GM23338 (cell line): ENCODE measurements at regions not wholly inside any gene's neighbourhood (a gene's known extent, or its start where the extent isn't known, plus 50 kb on each side); places are given as distances from the start of the nearest gene placed in this dataset.

Experiments
- ATAC-seq: fragments of 200-7000 bp; cut with Tn5 transposase; 3 replicates; pipeline ENCODE4 v1.9.1; 2020
- DNase-seq: peaks from one replicate; pipeline ENCODE4 v3.0.0-alpha.2; 2015; ENCODE audit warnings: low spot score
- H2AFZ ChIP-seq: fragments of 200-600 bp; sonication (generic); 2 replicates; pipeline ENCODE4 v1.8.0; 2016; ENCODE audit warnings: antibody characterized with exemption, mild to moderate bottlenecking, moderate library complexity
- H3F3A ChIP-seq: fragments of 200-600 bp; sonication (generic); replicated peaks from 2 replicates; pipeline ENCODE4 v1.8.0; 2017; ENCODE audit warnings: antibody characterized with exemption, mixed run types, low read depth
- H3K27ac ChIP-seq: fragments of 200-600 bp; sonication (generic); 2 replicates; pipeline ENCODE4 v1.6.1; 2016; ENCODE audit warnings: low read depth
- H3K27me3 ChIP-seq: fragments of 200-600 bp; sonication (generic); 2 replicates; pipeline ENCODE4 v1.8.0; 2016; ENCODE audit warnings: mild to moderate bottlenecking, mixed run types, moderate library complexity; ENCODE audit not compliant: insufficient read depth
- H3K36me3 ChIP-seq: fragments of 200-600 bp; sonication (generic); 2 replicates; pipeline ENCODE4 v1.8.0; 2016; ENCODE audit warnings: mild to moderate bottlenecking; ENCODE audit not compliant: insufficient read depth
- H3K4me1 ChIP-seq: fragments of 200-600 bp; sonication (generic); 2 replicates; pipeline ENCODE4 v1.8.0; 2016; ENCODE audit warnings: mild to moderate bottlenecking, moderate library complexity; ENCODE audit not compliant: insufficient read depth
- H3K4me2 ChIP-seq: fragments of 200-600 bp; sonication (generic); 2 replicates; pipeline ENCODE4 v1.7.1; 2017; ENCODE audit warnings: mixed run types
- H3K4me3 ChIP-seq: fragments of 200-600 bp; sonication (generic); 2 replicates; pipeline ENCODE4 v1.6.1; 2016; ENCODE audit warnings: mixed run types
- H3K79me2 ChIP-seq: fragments of 200-600 bp; sonication (generic); replicated peaks from 2 replicates; pipeline ENCODE4 v1.8.0; 2017; ENCODE audit warnings: mild to moderate bottlenecking; ENCODE audit not compliant: insufficient read depth
- H3K9me2 ChIP-seq: fragments of 200-600 bp; sonication (generic); 2 replicates; pipeline ENCODE4 v1.8.0; 2017; ENCODE audit not compliant: insufficient read depth
- H4K20me1 ChIP-seq: fragments of 200-600 bp; sonication (generic); replicated peaks from 2 replicates; pipeline ENCODE4 v1.8.0; 2017; ENCODE audit warnings: mild to moderate bottlenecking; ENCODE audit not compliant: insufficient read depth
- H3K27ac Mint-ChIP-seq: 2 replicates; pipeline ENCODE4 v1.8.0; 2020; ENCODE audit warnings: inconsistent platforms, mild to moderate bottlenecking, moderate library complexity, mixed read lengths
- H3K27me3 Mint-ChIP-seq: 3 replicates; pipeline ENCODE4 v1.8.0; 2022; ENCODE audit warnings: low read depth, mild to moderate bottlenecking, moderate library complexity, mixed read lengths, inconsistent platforms; ENCODE audit not compliant: insufficient read depth, poor library complexity
- H3K36me3 Mint-ChIP-seq: 3 replicates; pipeline ENCODE4 v1.8.0; 2021; ENCODE audit warnings: low read depth, mild to moderate bottlenecking, inconsistent platforms, moderate library complexity, mixed read lengths
- H3K4me1 Mint-ChIP-seq: 3 replicates; pipeline ENCODE4 v1.8.0; 2020; ENCODE audit warnings: mild to moderate bottlenecking, inconsistent platforms, mixed read lengths
- H3K4me3 Mint-ChIP-seq: 3 replicates; pipeline ENCODE4 v1.8.0; 2021; ENCODE audit warnings: moderate library complexity, mild to moderate bottlenecking, inconsistent platforms, mixed read lengths
- H3K9me3 Mint-ChIP-seq: 3 replicates; pipeline ENCODE4 v1.8.0; 2020; ENCODE audit warnings: moderate library complexity, mild to moderate bottlenecking, inconsistent platforms, mixed read lengths
- CREB1 ChIP-seq: fragments of 250-450 bp; sonication (Bioruptor Pico); IDR thresholded peaks from 2 replicates; pipeline ENCODE4 v1.5.0; 2020; ENCODE audit warnings: low read depth, mild to moderate bottlenecking, moderate library complexity
- EZH2 ChIP-seq: fragments of 200-600 bp; sonication (generic); IDR thresholded peaks from one replicate; pipeline ENCODE4 v1.8.0; 2017; ENCODE audit warnings: antibody characterized with exemption, mild to moderate bottlenecking, low read depth; ENCODE audit not compliant: unreplicated experiment
- EZH2phosphoT487 ChIP-seq: fragments of 200-600 bp; sonication (generic); IDR thresholded peaks from one replicate; pipeline ENCODE4 v1.8.1; 2018; ENCODE audit warnings: antibody characterized with exemption; ENCODE audit not compliant: unreplicated experiment
- NANOG ChIP-seq: IDR thresholded peaks from 2 replicates; pipeline ENCODE4 v1.6.1; 2016; ENCODE audit warnings: antibody characterized with exemption, borderline replicate concordance
- STAT1 ChIP-seq: IDR thresholded peaks from one replicate; pipeline ENCODE4 v1.6.1; 2016; ENCODE audit warnings: antibody characterized with exemption; ENCODE audit not compliant: unreplicated experiment
- TF ChIP-seq, protein P1 (sequence below): fragments of 250-450 bp; sonication (Bioruptor Pico); IDR thresholded peaks from 2 replicates; pipeline ENCODE4 v1.5.0; 2020; ENCODE audit warnings: mild to moderate bottlenecking, moderate library complexity
- TF ChIP-seq, protein P2 (sequence below), 2 experiments: fragments of 200-600 bp in 1 of 2; sonication (generic) in 1 of 2; conservative IDR thresholded peaks; 2 replicates each; pipeline versions ENCODE4 v1.5.1 to v1.6.1; 2016 to 2017; ENCODE audit warnings: antibody characterized with exemption in 2 of 2, low read depth in 2 of 2, mild to moderate bottlenecking in 2 of 2, moderate library complexity in 1 of 2

DNA sequence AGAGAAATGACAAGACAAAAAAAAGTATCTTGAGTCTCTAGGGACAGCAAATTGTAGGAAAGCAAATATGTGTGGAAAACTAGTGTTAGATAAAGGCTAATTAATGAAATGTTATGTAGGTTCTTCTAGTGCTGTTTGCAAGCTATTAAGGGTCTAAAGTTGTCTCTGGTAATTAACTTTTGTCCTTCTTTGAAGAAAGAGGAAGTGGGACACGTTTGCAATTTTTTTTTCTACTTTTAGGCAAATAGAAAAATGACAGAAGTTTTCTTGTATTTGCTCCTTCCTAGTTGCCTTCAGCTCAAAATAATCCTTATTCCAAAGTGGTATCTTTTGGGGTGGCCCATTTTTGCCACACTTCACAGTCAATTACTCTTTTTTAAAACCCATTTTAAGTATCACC, 1877.7 kb upstream of the PRR20A start (continued):
- TF ChIP-seq, protein P1, sequence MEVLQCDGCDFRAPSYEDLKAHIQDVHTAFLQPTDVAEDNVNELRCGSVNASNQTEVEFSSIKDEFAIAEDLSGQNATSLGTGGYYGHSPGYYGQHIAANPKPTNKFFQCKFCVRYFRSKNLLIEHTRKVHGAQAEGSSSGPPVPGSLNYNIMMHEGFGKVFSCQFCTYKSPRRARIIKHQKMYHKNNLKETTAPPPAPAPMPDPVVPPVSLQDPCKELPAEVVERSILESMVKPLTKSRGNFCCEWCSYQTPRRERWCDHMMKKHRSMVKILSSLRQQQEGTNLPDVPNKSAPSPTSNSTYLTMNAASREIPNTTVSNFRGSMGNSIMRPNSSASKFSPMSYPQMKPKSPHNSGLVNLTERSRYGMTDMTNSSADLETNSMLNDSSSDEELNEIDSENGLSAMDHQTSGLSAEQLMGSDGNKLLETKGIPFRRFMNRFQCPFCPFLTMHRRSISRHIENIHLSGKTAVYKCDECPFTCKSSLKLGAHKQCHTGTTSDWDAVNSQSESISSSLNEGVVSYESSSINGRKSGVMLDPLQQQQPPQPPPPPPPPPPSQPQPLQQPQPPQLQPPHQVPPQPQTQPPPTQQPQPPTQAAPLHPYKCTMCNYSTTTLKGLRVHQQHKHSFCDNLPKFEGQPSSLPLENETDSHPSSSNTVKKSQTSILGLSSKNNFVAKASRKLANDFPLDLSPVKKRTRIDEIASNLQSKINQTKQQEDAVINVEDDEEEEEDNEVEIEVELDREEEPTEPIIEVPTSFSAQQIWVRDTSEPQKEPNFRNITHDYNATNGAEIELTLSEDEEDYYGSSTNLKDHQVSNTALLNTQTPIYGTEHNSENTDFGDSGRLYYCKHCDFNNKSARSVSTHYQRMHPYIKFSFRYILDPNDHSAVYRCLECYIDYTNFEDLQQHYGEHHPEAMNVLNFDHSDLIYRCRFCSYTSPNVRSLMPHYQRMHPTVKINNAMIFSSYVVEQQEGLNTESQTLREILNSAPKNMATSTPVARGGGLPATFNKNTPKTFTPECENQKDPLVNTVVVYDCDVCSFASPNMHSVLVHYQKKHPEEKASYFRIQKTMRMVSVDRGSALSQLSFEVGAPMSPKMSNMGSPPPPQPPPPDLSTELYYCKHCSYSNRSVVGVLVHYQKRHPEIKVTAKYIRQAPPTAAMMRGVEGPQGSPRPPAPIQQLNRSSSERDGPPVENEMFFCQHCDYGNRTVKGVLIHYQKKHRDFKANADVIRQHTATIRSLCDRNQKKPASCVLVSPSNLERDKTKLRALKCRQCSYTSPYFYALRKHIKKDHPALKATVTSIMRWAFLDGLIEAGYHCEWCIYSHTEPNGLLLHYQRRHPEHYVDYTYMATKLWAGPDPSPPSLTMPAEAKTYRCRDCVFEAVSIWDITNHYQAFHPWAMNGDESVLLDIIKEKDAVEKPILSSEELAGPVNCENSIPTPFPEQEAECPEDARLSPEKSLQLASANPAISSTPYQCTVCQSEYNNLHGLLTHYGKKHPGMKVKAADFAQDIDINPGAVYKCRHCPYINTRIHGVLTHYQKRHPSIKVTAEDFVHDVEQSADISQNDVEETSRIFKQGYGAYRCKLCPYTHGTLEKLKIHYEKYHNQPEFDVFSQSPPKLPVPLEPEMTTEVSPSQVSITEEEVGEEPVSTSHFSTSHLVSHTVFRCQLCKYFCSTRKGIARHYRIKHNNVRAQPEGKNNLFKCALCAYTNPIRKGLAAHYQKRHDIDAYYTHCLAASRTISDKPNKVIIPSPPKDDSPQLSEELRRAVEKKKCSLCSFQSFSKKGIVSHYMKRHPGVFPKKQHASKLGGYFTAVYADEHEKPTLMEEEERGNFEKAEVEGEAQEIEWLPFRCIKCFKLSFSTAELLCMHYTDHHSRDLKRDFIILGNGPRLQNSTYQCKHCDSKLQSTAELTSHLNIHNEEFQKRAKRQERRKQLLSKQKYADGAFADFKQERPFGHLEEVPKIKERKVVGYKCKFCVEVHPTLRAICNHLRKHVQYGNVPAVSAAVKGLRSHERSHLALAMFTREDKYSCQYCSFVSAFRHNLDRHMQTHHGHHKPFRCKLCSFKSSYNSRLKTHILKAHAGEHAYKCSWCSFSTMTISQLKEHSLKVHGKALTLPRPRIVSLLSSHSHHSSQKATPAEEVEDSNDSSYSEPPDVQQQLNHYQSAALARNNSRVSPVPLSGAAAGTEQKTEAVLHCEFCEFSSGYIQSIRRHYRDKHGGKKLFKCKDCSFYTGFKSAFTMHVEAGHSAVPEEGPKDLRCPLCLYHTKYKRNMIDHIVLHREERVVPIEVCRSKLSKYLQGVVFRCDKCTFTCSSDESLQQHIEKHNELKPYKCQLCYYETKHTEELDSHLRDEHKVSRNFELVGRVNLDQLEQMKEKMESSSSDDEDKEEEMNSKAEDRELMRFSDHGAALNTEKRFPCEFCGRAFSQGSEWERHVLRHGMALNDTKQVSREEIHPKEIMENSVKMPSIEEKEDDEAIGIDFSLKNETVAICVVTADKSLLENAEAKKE (CRISPR knock-in tag) = no peak
- TF ChIP-seq CREB1 (CRISPR knock-in tag) (no peak), EZH2phosphoT487 (no peak), EZH2 (no peak), STAT1 (no peak), NANOG (no peak)
- TF ChIP-seq, protein P2, sequence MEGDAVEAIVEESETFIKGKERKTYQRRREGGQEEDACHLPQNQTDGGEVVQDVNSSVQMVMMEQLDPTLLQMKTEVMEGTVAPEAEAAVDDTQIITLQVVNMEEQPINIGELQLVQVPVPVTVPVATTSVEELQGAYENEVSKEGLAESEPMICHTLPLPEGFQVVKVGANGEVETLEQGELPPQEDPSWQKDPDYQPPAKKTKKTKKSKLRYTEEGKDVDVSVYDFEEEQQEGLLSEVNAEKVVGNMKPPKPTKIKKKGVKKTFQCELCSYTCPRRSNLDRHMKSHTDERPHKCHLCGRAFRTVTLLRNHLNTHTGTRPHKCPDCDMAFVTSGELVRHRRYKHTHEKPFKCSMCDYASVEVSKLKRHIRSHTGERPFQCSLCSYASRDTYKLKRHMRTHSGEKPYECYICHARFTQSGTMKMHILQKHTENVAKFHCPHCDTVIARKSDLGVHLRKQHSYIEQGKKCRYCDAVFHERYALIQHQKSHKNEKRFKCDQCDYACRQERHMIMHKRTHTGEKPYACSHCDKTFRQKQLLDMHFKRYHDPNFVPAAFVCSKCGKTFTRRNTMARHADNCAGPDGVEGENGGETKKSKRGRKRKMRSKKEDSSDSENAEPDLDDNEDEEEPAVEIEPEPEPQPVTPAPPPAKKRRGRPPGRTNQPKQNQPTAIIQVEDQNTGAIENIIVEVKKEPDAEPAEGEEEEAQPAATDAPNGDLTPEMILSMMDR (conservative IDR thresholded peaks at IDR 0.05; ENCODE audit: low read depth in 2 of 2) = no peak

DNA sequence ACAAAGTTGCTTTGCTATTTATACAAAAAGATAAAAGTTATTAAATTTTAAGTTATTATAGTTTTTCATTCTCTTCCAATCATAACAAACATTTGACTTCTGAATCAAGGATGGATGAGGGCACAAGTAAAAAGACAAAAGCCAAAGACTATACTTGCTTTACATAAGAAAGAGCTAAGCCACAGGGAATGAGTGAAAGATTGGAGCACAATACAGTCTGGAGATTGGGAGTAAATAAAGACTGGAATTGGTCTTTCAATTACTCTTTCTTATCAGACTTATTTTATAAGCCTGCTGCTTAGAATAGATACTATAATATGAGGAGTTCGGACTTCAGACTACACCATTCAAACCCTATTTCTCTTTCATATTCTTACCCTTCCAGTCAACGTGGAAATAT, 1874.1 kb upstream of the PRR20A start:
- H3K36me3 ChIP-seq = no peaks in the 10 kb centered on the region
- no peak overlapping the region for H3K27ac Mint-ChIP-seq
- H3K4me1 Mint-ChIP-seq = peaks cover 29% of the 10 kb centered on the region
- H3K27ac ChIP-seq = no peak overlapping the region
- ATAC-seq (peak; percentile 70), DNase-seq (peak; percentile 41)
- no peaks in the 10 kb centered on the region for H3K9me2 ChIP-seq
- no peaks in the 10 kb centered on the region for H3K36me3 Mint-ChIP-seq
- H3K79me2 ChIP-seq = no peaks in the 10 kb centered on the region
- no peaks in the 10 kb centered on the region for H3F3A ChIP-seq
- no peak overlapping the region for H3K4me3 ChIP-seq
- no peaks in the 10 kb centered on the region for H3K27me3 ChIP-seq
- no peaks in the 10 kb centered on the region for H4K20me1 ChIP-seq
- no peak overlapping the region for H2AFZ ChIP-seq
- H3K4me2 ChIP-seq = 0 out of 2 replicates have a peak overlapping the region, but pooled peaks have one; percentile 20
- H3K9me3 Mint-ChIP-seq = no peaks in the 10 kb centered on the region
- no peaks in the 10 kb centered on the region for H3K27me3 Mint-ChIP-seq
- H3K4me3 Mint-ChIP-seq = no peak overlapping the region
- H3K4me1 ChIP-seq = peaks cover 27% of the 10 kb centered on the region; the same call in 1 of the 2 replicates
- TF ChIP-seq, protein P1 (CRISPR knock-in tag) = no peak
- no peak for TF ChIP-seq EZH2phosphoT487
